ENCODE measurements at regions not wholly inside any gene's neighbourhood (a gene's known extent, or its start where the extent isn't known, plus 50 kb on each side); places are given as distances from the start of the nearest gene placed in this dataset.

DNA sequence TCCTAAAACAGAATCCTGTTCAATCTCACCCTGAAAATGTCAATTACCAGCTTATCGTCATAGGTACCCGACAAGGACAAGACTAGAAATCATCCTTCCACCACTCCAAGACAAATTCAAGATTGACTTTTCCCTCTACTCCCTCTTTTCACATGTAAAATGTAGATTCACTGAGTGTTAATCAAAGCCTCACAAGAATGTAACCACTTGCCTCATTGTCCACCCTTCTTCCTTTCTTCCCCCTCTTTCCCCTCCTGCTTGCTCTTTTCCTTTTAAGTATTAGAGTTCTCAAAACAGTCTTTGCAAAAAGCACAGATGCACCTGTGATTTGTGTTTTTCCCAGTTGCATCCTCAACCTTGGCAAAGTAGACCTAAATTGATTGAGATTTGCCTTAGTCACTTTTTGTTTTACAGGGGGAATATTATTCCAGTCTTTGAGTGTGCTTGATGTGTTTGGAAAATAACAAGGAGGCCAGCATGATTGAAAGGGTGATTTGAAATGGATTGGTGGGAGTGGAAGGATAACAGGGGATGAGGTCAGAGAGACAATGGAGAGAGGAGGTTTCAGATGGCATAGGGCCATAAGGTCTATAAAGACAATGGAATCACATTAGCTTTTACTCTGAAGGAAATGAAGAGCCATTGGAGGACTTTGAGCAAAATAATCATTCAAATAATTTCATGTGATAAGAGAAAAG lies 231.3 kb upstream of the TYRP1 start:
- H3K4me3 ChIP-seq (ENCODE audit: low read depth, low read length, poor library complexity, severe bottlenecking): no peak overlapping the region
- no peak overlapping the region for H3K27ac ChIP-seq (ENCODE audit: low read depth, low read length, poor library complexity, severe bottlenecking)
- H3K27me3 ChIP-seq (replicated peaks; ENCODE audit: insufficient read depth, low read depth, low read length, poor library complexity): no peaks in the 10 kb centered on the region
- CTCF ChIA-PET: no interaction called here
- no peaks in the 10 kb centered on the region for H3K36me3 ChIP-seq (ENCODE audit: insufficient read depth, low read length, poor library complexity, severe bottlenecking)
- no peak for DNase-seq (ENCODE audit: low spot score)
- BruUV-seq (replicated peaks): no TSS peak
- POLR2A ChIA-PET (ENCODE audit: low non-redundant PET): no interaction called here
- H3K4me1 ChIP-seq (ENCODE audit: insufficient read depth, low read length, poor library complexity, severe bottlenecking): no peaks in the 10 kb centered on the region
- TF ChIP-seq, protein P1, sequence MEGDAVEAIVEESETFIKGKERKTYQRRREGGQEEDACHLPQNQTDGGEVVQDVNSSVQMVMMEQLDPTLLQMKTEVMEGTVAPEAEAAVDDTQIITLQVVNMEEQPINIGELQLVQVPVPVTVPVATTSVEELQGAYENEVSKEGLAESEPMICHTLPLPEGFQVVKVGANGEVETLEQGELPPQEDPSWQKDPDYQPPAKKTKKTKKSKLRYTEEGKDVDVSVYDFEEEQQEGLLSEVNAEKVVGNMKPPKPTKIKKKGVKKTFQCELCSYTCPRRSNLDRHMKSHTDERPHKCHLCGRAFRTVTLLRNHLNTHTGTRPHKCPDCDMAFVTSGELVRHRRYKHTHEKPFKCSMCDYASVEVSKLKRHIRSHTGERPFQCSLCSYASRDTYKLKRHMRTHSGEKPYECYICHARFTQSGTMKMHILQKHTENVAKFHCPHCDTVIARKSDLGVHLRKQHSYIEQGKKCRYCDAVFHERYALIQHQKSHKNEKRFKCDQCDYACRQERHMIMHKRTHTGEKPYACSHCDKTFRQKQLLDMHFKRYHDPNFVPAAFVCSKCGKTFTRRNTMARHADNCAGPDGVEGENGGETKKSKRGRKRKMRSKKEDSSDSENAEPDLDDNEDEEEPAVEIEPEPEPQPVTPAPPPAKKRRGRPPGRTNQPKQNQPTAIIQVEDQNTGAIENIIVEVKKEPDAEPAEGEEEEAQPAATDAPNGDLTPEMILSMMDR (conservative IDR thresholded peaks at IDR 0.05; ENCODE audit: low read depth, low read length): no peak
- no peak for TF ChIP-seq EZH2 (IDR thresholded peaks at IDR 0.05; ENCODE audit: borderline replicate concordance, low read depth, low read length, poor library complexity, severe bottlenecking)
- intact Hi-C loops (cut with micrococcal nuclease; ENCODE audit: unreplicated experiment): no loop called here
- no peaks in the 10 kb centered on the region for H3K9me3 ChIP-seq (ENCODE audit: low read depth, low read length, poor library complexity, severe bottlenecking)

DNA sequence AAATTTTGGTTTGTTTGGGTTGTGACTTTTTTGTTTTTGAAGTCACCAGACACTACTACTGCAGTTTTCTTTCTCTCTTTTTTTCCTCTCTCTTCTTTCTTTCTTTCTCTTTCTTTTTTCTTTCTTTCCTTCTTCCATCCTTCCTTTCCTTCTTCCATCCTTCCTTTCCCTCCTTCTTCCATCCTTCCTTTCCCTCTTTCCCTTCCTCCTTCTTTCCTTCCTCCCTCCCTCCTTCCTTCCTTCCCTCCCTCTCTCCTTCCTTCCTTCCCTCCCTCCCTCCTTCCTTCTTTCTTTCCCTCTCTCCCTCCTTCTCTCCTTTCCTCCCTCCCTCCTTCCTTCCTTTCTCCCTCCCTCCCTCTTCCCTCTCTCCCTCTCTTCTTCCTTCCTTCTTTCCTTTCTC lies 230.3 kb upstream of the TYRP1 start:
- intact Hi-C loops (cut with micrococcal nuclease; ENCODE audit: unreplicated experiment): no loop called here
- CTCF ChIA-PET: interaction anchor here (0.6 kb wide), 1 partner anchor 1689 kb away, joined by 4 read pairs; no protein-coding TSS in a partner anchor
- no peak for DNase-seq (ENCODE audit: low spot score)
- Histone ChIP-seq H3K27ac (ENCODE audit: low read depth, low read length, poor library complexity, severe bottlenecking) (no peak overlapping the region), H3K9me3 (ENCODE audit: low read depth, low read length, poor library complexity, severe bottlenecking) (no peaks in the 10 kb centered on the region), H3K27me3 (replicated peaks; ENCODE audit: insufficient read depth, low read depth, low read length, poor library complexity) (no peaks in the 10 kb centered on the region), H3K36me3 (ENCODE audit: insufficient read depth, low read length, poor library complexity, severe bottlenecking) (no peaks in the 10 kb centered on the region), H3K4me3 (ENCODE audit: low read depth, low read length, poor library complexity, severe bottlenecking) (no peak overlapping the region), H3K4me1 (ENCODE audit: insufficient read depth, low read length, poor library complexity, severe bottlenecking) (no peaks in the 10 kb centered on the region)
- POLR2A ChIA-PET (ENCODE audit: low non-redundant PET): no interaction called here
- no TSS peak for BruUV-seq (replicated peaks)
- TF ChIP-seq, protein P1 (conservative IDR thresholded peaks at IDR 0.05; ENCODE audit: low read depth, low read length): no peak
- no peak for TF ChIP-seq EZH2 (IDR thresholded peaks at IDR 0.05; ENCODE audit: borderline replicate concordance, low read depth, low read length, poor library complexity, severe bottlenecking)

DNA sequence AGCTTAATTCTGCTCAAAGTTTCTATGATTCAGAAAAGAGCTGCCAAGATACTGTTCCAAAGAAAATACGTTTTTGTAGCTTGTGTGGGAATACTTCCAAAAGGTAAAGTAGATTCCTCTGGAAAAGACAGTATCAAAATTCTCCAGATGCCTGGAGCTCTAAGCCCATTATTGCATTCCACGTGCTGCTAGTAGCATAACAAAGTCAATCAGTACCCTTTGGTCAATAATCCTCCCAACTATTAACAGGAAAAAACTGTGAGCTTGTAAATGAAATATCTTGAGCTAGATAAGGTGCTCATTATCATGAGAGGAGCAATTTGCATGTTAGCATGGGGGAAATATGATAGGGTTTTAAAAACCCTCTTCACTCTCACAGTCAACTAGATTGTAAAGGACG lies 229.5 kb upstream of the TYRP1 start:
- ChIA-PET POLR2A (ENCODE audit: low non-redundant PET) (interaction anchor here (0.6 kb wide), 1 partner anchor 10 kb away, joined by 4 read pairs; no protein-coding TSS in a partner anchor), CTCF (interaction anchor here (0.6 kb wide), 1 partner anchor 1690 kb away, joined by 4 read pairs; no protein-coding TSS in a partner anchor)
- intact Hi-C loops (cut with micrococcal nuclease; ENCODE audit: unreplicated experiment): no loop called here

More for the DNA sequence above, 229.5 kb upstream of the TYRP1 start:
- DNase-seq (ENCODE audit: low spot score): no peak
- H3K4me3 ChIP-seq (ENCODE audit: low read depth, low read length, poor library complexity, severe bottlenecking): no peak overlapping the region
- TF ChIP-seq, protein P1 (conservative IDR thresholded peaks at IDR 0.05; ENCODE audit: low read depth, low read length): no peak
- no peak for TF ChIP-seq EZH2 (IDR thresholded peaks at IDR 0.05; ENCODE audit: borderline replicate concordance, low read depth, low read length, poor library complexity, severe bottlenecking)
- H3K36me3 ChIP-seq (ENCODE audit: insufficient read depth, low read length, poor library complexity, severe bottlenecking): no peaks in the 10 kb centered on the region
- H3K9me3 ChIP-seq (ENCODE audit: low read depth, low read length, poor library complexity, severe bottlenecking): no peaks in the 10 kb centered on the region
- H3K27me3 ChIP-seq (replicated peaks; ENCODE audit: insufficient read depth, low read depth, low read length, poor library complexity): no peaks in the 10 kb centered on the region
- no peak overlapping the region for H3K27ac ChIP-seq (ENCODE audit: low read depth, low read length, poor library complexity, severe bottlenecking)
- BruUV-seq (replicated peaks): no TSS peak
- no peaks in the 10 kb centered on the region for H3K4me1 ChIP-seq (ENCODE audit: insufficient read depth, low read length, poor library complexity, severe bottlenecking)
